H1 (cell line): ENCODE measurements at regions not wholly inside any gene's neighbourhood (a gene's known extent, or its start where the extent isn't known, plus 50 kb on each side); places are given as distances from the start of the nearest gene placed in this dataset.

Experiments
- CTCF ChIA-PET: fragments of 300-600 bp; sonication (Branson Sonifier 250); formaldehyde crosslinking; loops from one replicate; lab custom pipeline; 2021; ENCODE audit not compliant: partially characterized antibody; lab: Charles Lee
- POLR2A ChIA-PET: fragments of 300-600 bp; sonication (Branson Sonifier 250); formaldehyde crosslinking; loops from one replicate; lab custom pipeline; 2021; ENCODE audit warnings: inconsistent platforms; ENCODE audit not compliant: partially characterized antibody; lab: Charles Lee
- DNase-seq, 2 experiments: peaks; one replicate each; pipeline versions ENCODE4 v3.0.0 to v3.0.0-alpha.2; 2010 to 2022; ENCODE audit warnings: low spot score in 2 of 2, low read depth in 1 of 2, mixed read lengths in 1 of 2
- FAIRE-seq: peaks from 2 replicates; lab custom pipeline; 2011; peaks lifted over from hg19 to GRCh38; lab: Jason Lieb, UNC
- H2AFZ ChIP-seq: 2 replicates; pipeline ENCODE4 v1.8.1; 2012; ENCODE audit warnings: low read length, inconsistent platforms
- H2AK5ac ChIP-seq: 2 replicates; pipeline ENCODE4 v1.6.1; 2013; ENCODE audit warnings: low read depth, low read length
- H2BK120ac ChIP-seq: replicated peaks from 2 replicates; pipeline ENCODE3; 2013; ENCODE audit warnings: low read depth, low read length, inconsistent platforms
- H2BK12ac ChIP-seq: 2 replicates; pipeline ENCODE4 v1.6.1; 2013; ENCODE audit warnings: low read depth, low read length
- H2BK15ac ChIP-seq: 2 replicates; pipeline ENCODE4 v1.6.1; 2013; ENCODE audit warnings: low read length
- H2BK20ac ChIP-seq: 2 replicates; pipeline ENCODE4 v1.6.1; 2013; ENCODE audit warnings: low read length
- H2BK5ac ChIP-seq: 2 replicates; pipeline ENCODE4 v1.6.1; 2013; ENCODE audit warnings: low read depth, low read length
- H3K14ac ChIP-seq: 2 replicates; pipeline ENCODE4 v1.6.1; 2013; ENCODE audit warnings: inconsistent platforms; ENCODE audit not compliant: insufficient read length
- H3K18ac ChIP-seq: 2 replicates; pipeline ENCODE4 v1.6.1; 2013; ENCODE audit warnings: low read length; ENCODE audit errors: extremely low read depth
- H3K23ac ChIP-seq: 2 replicates; pipeline ENCODE4 v1.6.1; 2013; ENCODE audit warnings: inconsistent platforms; ENCODE audit not compliant: insufficient read length
- H3K23me2 ChIP-seq: 2 replicates; pipeline ENCODE4 v1.6.1; 2013; ENCODE audit warnings: low read depth, low read length
- H3K27ac ChIP-seq: 2 replicates; pipeline ENCODE4 v1.6.1; 2011; ENCODE audit warnings: low read depth, low read length, inconsistent platforms
- H3K27me3 ChIP-seq, 4 experiments: replicated peaks in 1 of 4; 1 replicate in 1 of 4; 2 replicates in 3 of 4; pipeline versions ENCODE4 v1.6.1 to v1.8.1; 2011 to 2013; ENCODE audit warnings: low read length in 3 of 4, mild to moderate bottlenecking in 3 of 4, inconsistent platforms in 2 of 4, mixed read lengths in 2 of 4, moderate library complexity in 1 of 4; ENCODE audit not compliant: control insufficient read depth in 3 of 4, insufficient read depth in 3 of 4; ENCODE audit errors: extremely low read depth in 1 of 4
- H3K36me3 ChIP-seq, 4 experiments: 2 replicates each; pipeline versions ENCODE4 v1.6.1 to v1.8.1; 2011 to 2013; ENCODE audit warnings: mild to moderate bottlenecking in 4 of 4, low read length in 3 of 4, moderate library complexity in 2 of 4, control low read depth in 1 of 4, inconsistent platforms in 1 of 4; ENCODE audit not compliant: insufficient read depth in 4 of 4, control insufficient read depth in 2 of 4
- H3K4ac ChIP-seq: replicated peaks from 2 replicates; pipeline ENCODE3; 2013; ENCODE audit warnings: low read length, low read depth, mixed read lengths, inconsistent platforms; ENCODE audit not compliant: insufficient read length
- H3K4me1 ChIP-seq, 4 experiments: replicated peaks in 1 of 4; 1 replicate in 1 of 4; 2 replicates in 3 of 4; pipeline versions ENCODE4 v1.6.1 to v1.8.1; 2011 to 2013; ENCODE audit warnings: low read length in 3 of 4, inconsistent platforms in 2 of 4, mixed read lengths in 1 of 4; ENCODE audit not compliant: insufficient read depth in 4 of 4, control insufficient read depth in 3 of 4
- H3K4me2 ChIP-seq, 2 experiments: 2 replicates each; pipeline versions ENCODE4 v1.6.1 to v1.8.1; 2011 to 2013; ENCODE audit warnings: low read depth in 2 of 2, low read length in 2 of 2, control low read depth in 1 of 2, inconsistent platforms in 1 of 2, mild to moderate bottlenecking in 1 of 2; ENCODE audit not compliant: insufficient read depth in 1 of 2
- H3K4me3 ChIP-seq, 4 experiments: fragments of 200-600, 300-600 bp in 1 of 4; sonication (generic), shearing (Covaris generic), sonication (Bioruptor Twin) in 1 of 4; 2 replicates each; pipeline versions ENCODE4 v1.5.1 to v1.8.1; 2011 to 2016; ENCODE audit warnings: low read length in 4 of 4, low read depth in 3 of 4, control low read depth in 2 of 4, inconsistent platforms in 2 of 4, mild to moderate bottlenecking in 2 of 4, mixed read lengths in 1 of 4, moderate library complexity in 1 of 4; ENCODE audit not compliant: insufficient read depth in 2 of 4; ENCODE audit errors: extremely low read depth in 1 of 4
- H3K56ac ChIP-seq: replicated peaks from 2 replicates; pipeline ENCODE3; 2013; ENCODE audit warnings: low read depth, mild to moderate bottlenecking, mixed read lengths, low read length, inconsistent platforms; ENCODE audit not compliant: insufficient read length
- H3K79me1 ChIP-seq: 2 replicates; pipeline ENCODE4 v1.6.1; 2013; ENCODE audit warnings: low read depth, low read length, control low read depth
- H3K79me2 ChIP-seq, 2 experiments: 2 replicates each; pipeline versions ENCODE4 v1.6.1 to v1.8.1; 2012 to 2013; ENCODE audit warnings: low read length in 2 of 2, mild to moderate bottlenecking in 2 of 2, inconsistent platforms in 1 of 2; ENCODE audit not compliant: insufficient read depth in 2 of 2, control insufficient read depth in 1 of 2
- H3K9ac ChIP-seq, 4 experiments: replicated peaks in 1 of 4; 1 replicate in 1 of 4; 2 replicates in 3 of 4; pipeline versions ENCODE4 v1.6.1 to v1.8.1; 2011 to 2013; ENCODE audit warnings: low read depth in 3 of 4, low read length in 3 of 4, control low read depth in 2 of 4, mild to moderate bottlenecking in 2 of 4, moderate library complexity in 2 of 4, inconsistent platforms in 1 of 4; ENCODE audit errors: extremely low read depth in 1 of 4
- H3K9me3 ChIP-seq, 2 experiments: 2 replicates each; pipeline versions ENCODE4 v1.6.1 to v1.8.1; 2012 to 2013; ENCODE audit warnings: mild to moderate bottlenecking in 2 of 2, moderate library complexity in 2 of 2, control low read depth in 1 of 2, inconsistent platforms in 1 of 2, low read depth in 1 of 2, low read length in 1 of 2, mixed read lengths in 1 of 2; ENCODE audit not compliant: insufficient read depth in 2 of 2
- H4K20me1 ChIP-seq, 2 experiments: replicated peaks in 1 of 2; 2 replicates each; pipeline versions ENCODE3 to v1.8.1; 2011 to 2013; ENCODE audit warnings: inconsistent platforms in 2 of 2, low read length in 2 of 2, mild to moderate bottlenecking in 1 of 2; ENCODE audit not compliant: insufficient read depth in 2 of 2, control insufficient read depth in 1 of 2
- H4K5ac ChIP-seq: 2 replicates; pipeline ENCODE4 v1.6.1; 2013; ENCODE audit warnings: low read length, low read depth, mixed read lengths, inconsistent platforms; ENCODE audit not compliant: insufficient read length
- H4K8ac ChIP-seq: 2 replicates; pipeline ENCODE4 v1.8.0; 2013; ENCODE audit warnings: mild to moderate bottlenecking, moderate library complexity, low read length, inconsistent platforms; ENCODE audit not compliant: insufficient read depth; ENCODE audit errors: extremely low read depth
- H4K91ac ChIP-seq: replicated peaks from 2 replicates; pipeline ENCODE3; 2013; ENCODE audit warnings: low read length, mixed read lengths, inconsistent platforms; ENCODE audit not compliant: insufficient read length
- BCL11A ChIP-seq, 2 experiments: IDR thresholded peaks; one replicate each; pipeline ENCODE4 v1.6.1; 2011; ENCODE audit warnings: low read depth in 2 of 2, low read length in 2 of 2, mild to moderate bottlenecking in 2 of 2
- CHD1 ChIP-seq: IDR thresholded peaks from 2 replicates; pipeline ENCODE4 v1.6.1; 2012; ENCODE audit warnings: low read depth, low read length, improper control_type of control experiment
- CHD2 ChIP-seq: IDR thresholded peaks from 2 replicates; pipeline ENCODE4 v1.6.1; 2012; ENCODE audit warnings: low read length, improper control_type of control experiment
- CREB1 ChIP-seq: IDR thresholded peaks from 2 replicates; pipeline ENCODE4 v1.6.1; 2012; ENCODE audit warnings: inconsistent platforms
- EP300 ChIP-seq, 2 experiments: IDR thresholded peaks; 1 replicate in 1 of 2; 2 replicates in 1 of 2; pipeline ENCODE4 v1.6.1; 2011 to 2012; ENCODE audit warnings: low read depth in 2 of 2, low read length in 2 of 2, mild to moderate bottlenecking in 2 of 2, borderline replicate concordance in 1 of 2, inconsistent platforms in 1 of 2, moderate library complexity in 1 of 2
- KDM4A ChIP-seq: IDR thresholded peaks from one replicate; pipeline ENCODE4 v1.7.1; 2012; ENCODE audit warnings: low read depth, mild to moderate bottlenecking, moderate library complexity, low read length, inconsistent platforms; ENCODE audit not compliant: severe bottlenecking
- MAX ChIP-seq: IDR thresholded peaks from 2 replicates; pipeline ENCODE4 v1.6.1; 2012; ENCODE audit warnings: inconsistent platforms
- NANOG ChIP-seq: IDR thresholded peaks from 2 replicates; pipeline ENCODE4 v1.6.1; 2011; ENCODE audit warnings: low read length, low read depth, mild to moderate bottlenecking, inconsistent platforms; ENCODE audit not compliant: insufficient read depth, poor library complexity, severe bottlenecking
- NRF1 ChIP-seq: IDR thresholded peaks from 2 replicates; pipeline ENCODE4 v1.6.1; 2011; ENCODE audit warnings: mild to moderate bottlenecking, low read depth, low read length, improper control_type of control experiment
- POU5F1 ChIP-seq: IDR thresholded peaks from 2 replicates; pipeline ENCODE4 v1.6.1; 2011; ENCODE audit warnings: low read depth, mild to moderate bottlenecking, low read length, moderate library complexity
- RFX5 ChIP-seq: IDR thresholded peaks from 2 replicates; pipeline ENCODE4 v1.6.1; 2011; ENCODE audit warnings: low read depth, low read length, improper control_type of control experiment, borderline replicate concordance
- TBP ChIP-seq: IDR thresholded peaks from 2 replicates; pipeline ENCODE4 v1.6.1; 2011; ENCODE audit warnings: low read depth, low read length, improper control_type of control experiment
- ZNF274 ChIP-seq: IDR thresholded peaks from 2 replicates; pipeline ENCODE4 v1.7.0; 2012; ENCODE audit warnings: low read length, borderline replicate concordance; ENCODE audit errors: extremely low read depth
- WGBS, 2 experiments: shearing (Covaris generic) in 1 of 2; methylation state at CpG; one replicate each; pipeline versions ENCODE4 v1.1.6 to v1.1.7; 2013 to 2015; ENCODE audit warnings: low lambda C conversion rate in 2 of 2, mixed read lengths in 2 of 2, inconsistent platforms in 1 of 2, low coverage in 1 of 2, missing lambda C conversion rate in 1 of 2; ENCODE audit not compliant: insufficient replicate concordance in 2 of 2, insufficient coverage in 1 of 2, insufficient read length in 1 of 2; ENCODE audit errors: extremely low coverage in 1 of 2, missing lambda C conversion rate in 1 of 2; 5-methylcytosine and 5-hydroxymethylcytosine counted together
- TF ChIP-seq, protein P1 (sequence below): IDR thresholded peaks from 2 replicates; pipeline ENCODE4 v1.6.1; 2012; ENCODE audit warnings: inconsistent platforms

GRCh38 chr18:72246076-72246475, 298.1 kb downstream of the CBLN2 start:
- Histone ChIP-seq H3K4me3 (no peak overlapping the region), H2BK12ac (no peak overlapping the region), H2AK5ac (no peak overlapping the region), H3K23me2 (no peaks in the 10 kb centered on the region), H3K9me3 (peaks cover 32 to 39% of the 10 kb centered on the region in 2 experiments), H2BK5ac (no peak overlapping the region), H3K36me3 (no peaks in the 10 kb centered on the region), H3K4me1 (no peaks in the 10 kb centered on the region), H4K5ac (no peak overlapping the region), H2BK120ac (no peak overlapping the region), H2AFZ (no peak overlapping the region), H3K4ac (no peak overlapping the region), H3K79me2 (no peaks in the 10 kb centered on the region), H3K56ac (no peak overlapping the region), H3K9ac (no peak overlapping the region), H2BK20ac (no peak overlapping the region), H3K4me2 (no peak overlapping the region), H2BK15ac (no peak overlapping the region), H3K79me1 (no peaks in the 10 kb centered on the region), H3K14ac (no peak overlapping the region), H4K20me1 (no peaks in the 10 kb centered on the region), H3K27ac (no peak overlapping the region), H3K23ac (no peak overlapping the region), H4K91ac (no peak overlapping the region), H4K8ac (no peak overlapping the region), H3K18ac (no peak overlapping the region), H3K27me3 (no peaks in the 10 kb centered on the region)
- ChIA-PET POLR2A (no interaction called here), CTCF (no interaction called here)
- FAIRE-seq (no peak), DNase-seq (no peak)
- 87% methylated on average over 4 of the region's 4 CpGs; no CpG with 5 or more reads in 1 of the 2 experiments for WGBS, 2 experiments
- TF ChIP-seq ZNF274 (no peak), NRF1 (no peak), BCL11A (IDR thresholded peaks at IDR 0.05; ENCODE audit: low read depth in 2 of 2, low read length in 2 of 2) (no peak), KDM4A (no peak), RFX5 (no peak), NANOG (no peak), TBP (no peak), MAX (no peak), CHD2 (no peak), EP300 (IDR thresholded peaks at IDR 0.05; ENCODE audit: borderline replicate concordance in 1 of 2, low read depth in 2 of 2, low read length in 2 of 2) (no peak), CHD1 (no peak), CREB1 (no peak), POU5F1 (no peak)
- TF ChIP-seq, protein P1, sequence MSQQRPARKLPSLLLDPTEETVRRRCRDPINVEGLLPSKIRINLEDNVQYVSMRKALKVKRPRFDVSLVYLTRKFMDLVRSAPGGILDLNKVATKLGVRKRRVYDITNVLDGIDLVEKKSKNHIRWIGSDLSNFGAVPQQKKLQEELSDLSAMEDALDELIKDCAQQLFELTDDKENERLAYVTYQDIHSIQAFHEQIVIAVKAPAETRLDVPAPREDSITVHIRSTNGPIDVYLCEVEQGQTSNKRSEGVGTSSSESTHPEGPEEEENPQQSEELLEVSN = no peak
